Neural cell (in vitro differentiated cells): ENCODE measurements at regions not wholly inside any gene's neighbourhood (a gene's known extent, or its start where the extent isn't known, plus 50 kb on each side); places are given as distances from the start of the nearest gene placed in this dataset.

Experiments
- POLR2AphosphoS5 ChIP-seq: IDR thresholded peaks from 2 replicates; pipeline ENCODE4 v1.6.1; 2012
- TAF1 ChIP-seq: IDR thresholded peaks from 2 replicates; pipeline ENCODE4 v1.6.1; 2012; ENCODE audit warnings: low read depth
- TF ChIP-seq, protein P1 (sequence below): fragments of 450-650 bp; IDR thresholded peaks from 2 replicates; pipeline ENCODE4 v1.5.1; 2014; ENCODE audit warnings: antibody characterized with exemption, mild to moderate bottlenecking, moderate library complexity; ENCODE audit not compliant: poor library complexity, severe bottlenecking
- TF ChIP-seq, protein P2 (sequence below): IDR thresholded peaks from 2 replicates; pipeline ENCODE4 v1.6.1; 2012; ENCODE audit warnings: borderline replicate concordance

DNA sequence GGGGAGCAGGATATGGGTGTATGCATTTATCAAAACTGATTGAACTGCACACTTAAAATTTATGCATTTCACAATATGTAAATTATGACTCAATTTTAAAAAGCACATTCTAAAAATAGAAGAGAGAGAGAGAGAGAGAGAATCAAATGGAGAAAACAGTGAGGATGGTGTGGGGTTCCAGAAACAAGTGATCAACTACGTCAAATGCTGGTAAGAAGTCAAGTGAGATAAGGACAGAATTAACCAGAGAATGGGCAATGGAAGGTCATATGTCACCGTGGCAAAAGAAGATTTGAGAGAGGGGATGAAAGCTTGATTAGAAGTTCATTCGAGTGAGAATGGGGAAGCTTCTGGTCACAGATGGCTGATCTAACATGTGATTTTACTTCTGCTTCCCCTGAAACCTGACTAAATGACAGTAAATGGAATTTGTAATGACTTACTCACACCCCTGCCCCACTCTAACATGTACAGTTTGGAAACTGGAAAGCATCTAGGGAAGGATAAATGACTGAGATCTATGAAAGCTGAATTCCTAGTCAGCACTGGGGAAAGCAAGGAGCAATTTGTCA lies 276.5 kb upstream of the AMIGO2 start:
- TF ChIP-seq, protein P1, sequence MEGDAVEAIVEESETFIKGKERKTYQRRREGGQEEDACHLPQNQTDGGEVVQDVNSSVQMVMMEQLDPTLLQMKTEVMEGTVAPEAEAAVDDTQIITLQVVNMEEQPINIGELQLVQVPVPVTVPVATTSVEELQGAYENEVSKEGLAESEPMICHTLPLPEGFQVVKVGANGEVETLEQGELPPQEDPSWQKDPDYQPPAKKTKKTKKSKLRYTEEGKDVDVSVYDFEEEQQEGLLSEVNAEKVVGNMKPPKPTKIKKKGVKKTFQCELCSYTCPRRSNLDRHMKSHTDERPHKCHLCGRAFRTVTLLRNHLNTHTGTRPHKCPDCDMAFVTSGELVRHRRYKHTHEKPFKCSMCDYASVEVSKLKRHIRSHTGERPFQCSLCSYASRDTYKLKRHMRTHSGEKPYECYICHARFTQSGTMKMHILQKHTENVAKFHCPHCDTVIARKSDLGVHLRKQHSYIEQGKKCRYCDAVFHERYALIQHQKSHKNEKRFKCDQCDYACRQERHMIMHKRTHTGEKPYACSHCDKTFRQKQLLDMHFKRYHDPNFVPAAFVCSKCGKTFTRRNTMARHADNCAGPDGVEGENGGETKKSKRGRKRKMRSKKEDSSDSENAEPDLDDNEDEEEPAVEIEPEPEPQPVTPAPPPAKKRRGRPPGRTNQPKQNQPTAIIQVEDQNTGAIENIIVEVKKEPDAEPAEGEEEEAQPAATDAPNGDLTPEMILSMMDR: no peak
- TF ChIP-seq POLR2AphosphoS5 (no peak), TAF1 (no peak)
- TF ChIP-seq, protein P2, sequence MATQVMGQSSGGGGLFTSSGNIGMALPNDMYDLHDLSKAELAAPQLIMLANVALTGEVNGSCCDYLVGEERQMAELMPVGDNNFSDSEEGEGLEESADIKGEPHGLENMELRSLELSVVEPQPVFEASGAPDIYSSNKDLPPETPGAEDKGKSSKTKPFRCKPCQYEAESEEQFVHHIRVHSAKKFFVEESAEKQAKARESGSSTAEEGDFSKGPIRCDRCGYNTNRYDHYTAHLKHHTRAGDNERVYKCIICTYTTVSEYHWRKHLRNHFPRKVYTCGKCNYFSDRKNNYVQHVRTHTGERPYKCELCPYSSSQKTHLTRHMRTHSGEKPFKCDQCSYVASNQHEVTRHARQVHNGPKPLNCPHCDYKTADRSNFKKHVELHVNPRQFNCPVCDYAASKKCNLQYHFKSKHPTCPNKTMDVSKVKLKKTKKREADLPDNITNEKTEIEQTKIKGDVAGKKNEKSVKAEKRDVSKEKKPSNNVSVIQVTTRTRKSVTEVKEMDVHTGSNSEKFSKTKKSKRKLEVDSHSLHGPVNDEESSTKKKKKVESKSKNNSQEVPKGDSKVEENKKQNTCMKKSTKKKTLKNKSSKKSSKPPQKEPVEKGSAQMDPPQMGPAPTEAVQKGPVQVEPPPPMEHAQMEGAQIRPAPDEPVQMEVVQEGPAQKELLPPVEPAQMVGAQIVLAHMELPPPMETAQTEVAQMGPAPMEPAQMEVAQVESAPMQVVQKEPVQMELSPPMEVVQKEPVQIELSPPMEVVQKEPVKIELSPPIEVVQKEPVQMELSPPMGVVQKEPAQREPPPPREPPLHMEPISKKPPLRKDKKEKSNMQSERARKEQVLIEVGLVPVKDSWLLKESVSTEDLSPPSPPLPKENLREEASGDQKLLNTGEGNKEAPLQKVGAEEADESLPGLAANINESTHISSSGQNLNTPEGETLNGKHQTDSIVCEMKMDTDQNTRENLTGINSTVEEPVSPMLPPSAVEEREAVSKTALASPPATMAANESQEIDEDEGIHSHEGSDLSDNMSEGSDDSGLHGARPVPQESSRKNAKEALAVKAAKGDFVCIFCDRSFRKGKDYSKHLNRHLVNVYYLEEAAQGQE: no peak
